GM12892 (cell line): ENCODE measurements at regions not wholly inside any gene's neighbourhood (a gene's known extent, or its start where the extent isn't known, plus 50 kb on each side); places are given as distances from the start of the nearest gene placed in this dataset.

Experiments
- DNase-seq: peaks from one replicate; pipeline ENCODE4 v3.0.0; 2011; ENCODE audit not compliant: insufficient read length
- FAIRE-seq: peaks from 2 replicates; lab custom pipeline; 2011; peaks lifted over from hg19 to GRCh38; lab: Jason Lieb, UNC
- POLR2A ChIP-seq: IDR thresholded peaks from 2 replicates; pipeline ENCODE4 v1.6.1; 2011; ENCODE audit warnings: low read depth, low read length, control low read depth
- POLR2AphosphoS5 ChIP-seq: IDR thresholded peaks from 2 replicates; pipeline ENCODE4 v1.6.1; 2011; ENCODE audit warnings: low read depth, low read length, control low read depth
- TAF1 ChIP-seq: IDR thresholded peaks from 2 replicates; pipeline ENCODE4 v1.6.1; 2011; ENCODE audit warnings: low read depth, mild to moderate bottlenecking, control low read depth, low read length, borderline replicate concordance

- TF ChIP-seq TAF1 (no peak), POLR2AphosphoS5 (no peak), POLR2A (no peak)
- DNase-seq (no peak), FAIRE-seq (no peak)
Measured at GRCh38 chr14:30303350-30303749, 255.6 kb upstream of the G2E3 start.

GRCh38 chr14:30305346-30305745, 253.6 kb upstream of the G2E3 start:
- TF ChIP-seq TAF1, result no peak
- TF ChIP-seq POLR2AphosphoS5, result no peak
- TF ChIP-seq POLR2A, result no peak
- FAIRE-seq, result no peak

GRCh38 chr14:30309405-30309804, 249.6 kb upstream of the G2E3 start:
- FAIRE-seq, result no peak
- no peak for DNase-seq
- TF ChIP-seq POLR2AphosphoS5, result no peak
- TF ChIP-seq TAF1, result no peak
- TF ChIP-seq POLR2A, result no peak

More at GRCh38 chr14:30305346-30305745, 253.6 kb upstream of the G2E3 start:
- DNase-seq, result no peak

GRCh38 chr14:30312214-30312613, 246.7 kb upstream of the G2E3 start:
- DNase-seq (no peak), FAIRE-seq (no peak)
- TF ChIP-seq POLR2AphosphoS5 (no peak), TAF1 (no peak), POLR2A (no peak)

GRCh38 chr14:30317729-30318128, 241.2 kb upstream of the G2E3 start:
- DNase-seq (no peak), FAIRE-seq (no peak)
- no peak for TF ChIP-seq POLR2A

GRCh38 chr14:30322819-30323218, 236.1 kb upstream of the G2E3 start:
- TF ChIP-seq TAF1, result no peak
- DNase-seq, result no peak
- FAIRE-seq, result no peak

GRCh38 chr14:30330033-30330432, 228.9 kb upstream of the G2E3 start:
- no peak for FAIRE-seq
- TF ChIP-seq POLR2A (no peak), POLR2AphosphoS5 (no peak), TAF1 (no peak)
- no peak for DNase-seq

GRCh38 chr14:30330445-30330844, 228.5 kb upstream of the G2E3 start:
- TF ChIP-seq POLR2AphosphoS5 (no peak), TAF1 (no peak), POLR2A (no peak)
- DNase-seq (no peak), FAIRE-seq (no peak)

GRCh38 chr14:30331030-30331429, 227.9 kb upstream of the G2E3 start:
- DNase-seq, result no peak
- TF ChIP-seq POLR2A, result no peak
- TF ChIP-seq TAF1, result no peak
- FAIRE-seq, result no peak

GRCh38 chr14:30332374-30332773, 226.6 kb upstream of the G2E3 start:
- FAIRE-seq, result no peak

GRCh38 chr14:30333934-30334333, 225.0 kb upstream of the G2E3 start:
- no peak for FAIRE-seq

More at GRCh38 chr14:30332374-30332773, 226.6 kb upstream of the G2E3 start:
- TF ChIP-seq POLR2AphosphoS5, result no peak
- no peak for TF ChIP-seq TAF1
- TF ChIP-seq POLR2A, result no peak
- DNase-seq, result no peak

GRCh38 chr14:30337456-30337855, 221.5 kb upstream of the G2E3 start:
- TF ChIP-seq TAF1 (no peak), POLR2AphosphoS5 (no peak), POLR2A (no peak)
- DNase-seq, result no peak

More at GRCh38 chr14:30333934-30334333, 225.0 kb upstream of the G2E3 start:
- no peak for TF ChIP-seq TAF1
- TF ChIP-seq POLR2AphosphoS5, result no peak
- TF ChIP-seq POLR2A, result no peak
- DNase-seq, result no peak

GRCh38 chr14:30339311-30339901, 219.6 kb upstream of the G2E3 start:
- no peak for TF ChIP-seq POLR2AphosphoS5
- FAIRE-seq, result no peak
- DNase-seq, result no peak

More at GRCh38 chr14:30337456-30337855, 221.5 kb upstream of the G2E3 start:
- no peak for FAIRE-seq
